PC-3 (cell line): ENCODE measurements at regions not wholly inside any gene's neighbourhood (a gene's known extent, or its start where the extent isn't known, plus 50 kb on each side); places are given as distances from the start of the nearest gene placed in this dataset.

Experiments
- ATAC-seq: fragments of 200-7000 bp; cut with Tn5 transposase; 2 replicates; pipeline ENCODE4 v1.9.1; 2020; ENCODE audit warnings: mild to moderate bottlenecking, moderate library complexity
- BruUV-seq: library from RNA; stranded (reverse); fragments of 400-500 nt; replicated peaks from 2 replicates; lab custom pipeline; 2021; lab: Mats Ljungman, UMichigan
- CTCF ChIA-PET: fragments of 300-600 bp; sonication (Branson Sonifier 250); formaldehyde crosslinking; loops from one replicate; lab custom pipeline; 2022; ENCODE audit warnings: antibody characterized with exemption; lab: Charles Lee
- POLR2A ChIA-PET: fragments of 300-600 bp; sonication (Branson Sonifier 250); formaldehyde crosslinking; loops from one replicate; lab custom pipeline; 2022; ENCODE audit warnings: antibody characterized with exemption; ENCODE audit not compliant: unreplicated experiment; lab: Charles Lee
- DNase-seq: peaks from one replicate; pipeline ENCODE4 v3.0.0-alpha.2; 2015
- H2AFZ ChIP-seq: fragments of 300-600 bp; sonication (generic); 2 replicates; pipeline ENCODE4 v1.6.0; 2016; ENCODE audit warnings: antibody characterized with exemption, low read length
- H3F3A ChIP-seq: fragments of 300-600 bp; sonication (generic); one replicate; pipeline ENCODE4 v1.6.0; 2017; ENCODE audit warnings: antibody characterized with exemption, low read length, control low read depth, mild to moderate bottlenecking; ENCODE audit not compliant: unreplicated experiment
- H3K27ac ChIP-seq: fragments of 300-600 bp; sonication (generic); 2 replicates; pipeline ENCODE4 v1.5.1; 2016; ENCODE audit warnings: mild to moderate bottlenecking, low read length
- H3K27me3 ChIP-seq: fragments of 300-600 bp; sonication (generic); 2 replicates; pipeline ENCODE4 v1.6.1; 2016; ENCODE audit warnings: low read length, mixed read lengths
- H3K36me3 ChIP-seq: fragments of 300-600 bp; sonication (generic); 2 replicates; pipeline ENCODE4 v1.6.1; 2016; ENCODE audit warnings: low read depth, mixed run types, low read length, mixed read lengths
- H3K4me1 ChIP-seq: fragments of 300-600 bp; sonication (generic); 2 replicates; pipeline ENCODE4 v1.5.1; 2016; ENCODE audit warnings: low read length; ENCODE audit not compliant: insufficient read depth
- H3K4me2 ChIP-seq: fragments of 300-600 bp; sonication (generic); 2 replicates; pipeline ENCODE4 v1.6.0; 2016; ENCODE audit warnings: low read length
- H3K4me3 ChIP-seq: fragments of 300-600 bp; sonication (generic); 2 replicates; pipeline ENCODE4 v1.5.1; 2016; ENCODE audit warnings: mild to moderate bottlenecking, low read length, mixed read lengths
- H3K79me2 ChIP-seq: fragments of 300-600 bp; sonication (generic); 2 replicates; pipeline ENCODE4 v1.6.1; 2017; ENCODE audit warnings: low read length, mixed read lengths
- H3K9ac ChIP-seq: fragments of 300-600 bp; sonication (generic); 2 replicates; pipeline ENCODE4 v1.6.0; 2016; ENCODE audit warnings: mild to moderate bottlenecking, low read length
- H3K9me2 ChIP-seq: fragments of 300-600 bp; sonication (generic); replicated peaks from 2 replicates; pipeline ENCODE4 v1.6.1; 2016; ENCODE audit warnings: mixed run types, low read length, mixed read lengths
- H3K9me3 ChIP-seq: fragments of 300-600 bp; sonication (generic); 2 replicates; pipeline ENCODE4 v1.6.1; 2016; ENCODE audit warnings: low read length, mixed read lengths
- H4K20me1 ChIP-seq: fragments of 300-600 bp; sonication (generic); 2 replicates; pipeline ENCODE4 v1.6.1; 2016; ENCODE audit warnings: low read length, mixed read lengths
- CTCF ChIP-seq: fragments of 300-600 bp; sonication (generic); conservative IDR thresholded peaks from 2 replicates; pipeline ENCODE4 v1.5.1; 2017; ENCODE audit warnings: antibody characterized with exemption, low read depth, mild to moderate bottlenecking, low read length
- EZH2 ChIP-seq: fragments of 300-600 bp; sonication (generic); IDR thresholded peaks from one replicate; pipeline ENCODE4 v1.6.1; 2017; ENCODE audit warnings: antibody characterized with exemption, mild to moderate bottlenecking, low read length; ENCODE audit not compliant: unreplicated experiment
- EZH2phosphoT487 ChIP-seq: fragments of 300-600 bp; sonication (generic); IDR thresholded peaks from 2 replicates; pipeline ENCODE4 v1.6.1; 2018; ENCODE audit warnings: mild to moderate bottlenecking, antibody characterized with exemption, low read length, borderline replicate concordance
- intact Hi-C: fragments of 100-400 bp; cut with micrococcal nuclease; formaldehyde crosslinking; loops from 2 replicates; pipeline ENCODE4 v1.9.0; 2023

GRCh38 chr2:238597638-238598528, 171.2 kb downstream of the ASB1 start:
- intact Hi-C loops: loop anchor here (1.0 to 10.0 kb wide), 3 partner anchors 37 to 187 kb away; no protein-coding TSS in a partner anchor
- TF ChIP-seq EZH2phosphoT487 (no peak), CTCF (no peak), EZH2 (no peak)
- Histone ChIP-seq H3K9me2 (no peaks in the 10 kb centered on the region), H3K4me3 (no peak overlapping the region), H3F3A (no peaks in the 10 kb centered on the region), H3K4me2 (peak overlapping the region; percentile 77; the same call in 1 of the 2 replicates), H4K20me1 (no peaks in the 10 kb centered on the region), H3K27ac (no peak overlapping the region), H3K4me1 (peaks cover 18% of the 10 kb centered on the region), H3K79me2 (no peaks in the 10 kb centered on the region), H3K36me3 (no peaks in the 10 kb centered on the region), H2AFZ (peak overlapping the region; percentile 77; the same call in 1 of the 2 replicates), H3K9ac (no peak overlapping the region), H3K9me3 (no peaks in the 10 kb centered on the region), H3K27me3 (no peaks in the 10 kb centered on the region)
- DNase-seq (no peak), ATAC-seq (peak; percentile 4; the same call in 1 of the 2 replicates)
- POLR2A ChIA-PET: interaction anchor here (0.7 to 1.0 kb wide), 2 partner anchors 68 to 87 kb away, joined by 3 to 5 read pairs; no protein-coding TSS in a partner anchor
- CTCF ChIA-PET: interaction anchor here (0.5 kb wide), 1 partner anchor 37 kb away, joined by 4 read pairs; no protein-coding TSS in a partner anchor
- BruUV-seq: no TSS peak

- CTCF ChIA-PET: no interaction called here
- intact Hi-C loops: loop anchor here (10.0 kb wide), 1 partner anchor 186 kb away; no protein-coding TSS in a partner anchor
- no peaks in the 10 kb centered on the region for H3F3A ChIP-seq
- H3K9ac ChIP-seq: no peak overlapping the region
- no peak overlapping the region for H3K27ac ChIP-seq
- no peak overlapping the region for H2AFZ ChIP-seq
- H3K27me3 ChIP-seq: no peaks in the 10 kb centered on the region
- POLR2A ChIA-PET: no interaction called here
- no peak for DNase-seq
- no TSS peak for BruUV-seq
- H3K79me2 ChIP-seq: no peaks in the 10 kb centered on the region
- H3K4me3 ChIP-seq: no peak overlapping the region
- no peaks in the 10 kb centered on the region for H3K9me3 ChIP-seq
- no peak for ATAC-seq
- no peaks in the 10 kb centered on the region for H3K9me2 ChIP-seq
- TF ChIP-seq EZH2 (no peak), CTCF (no peak), EZH2phosphoT487 (no peak)
- no peaks in the 10 kb centered on the region for H3K36me3 ChIP-seq
- no peak overlapping the region for H3K4me2 ChIP-seq
- H4K20me1 ChIP-seq: no peaks in the 10 kb centered on the region
- H3K4me1 ChIP-seq: peaks cover 18% of the 10 kb centered on the region
Observed at GRCh38 chr2:238598802-238599530, 172.2 kb downstream of the ASB1 start.
